OCI-LY3 (cell line): ENCODE measurements at regions not wholly inside any gene's neighbourhood (a gene's known extent, or its start where the extent isn't known, plus 50 kb on each side); places are given as distances from the start of the nearest gene placed in this dataset.

Source experiments
- H2AFZ ChIP-seq: fragments of 200-600, 300-600 bp; shearing (Covaris generic); 2 replicates; pipeline ENCODE4 v1.6.0; 2014; ENCODE audit warnings: antibody characterized with exemption, low read depth, low read length
- H3K27ac ChIP-seq: fragments of 200-600, 300-600 bp; sonication (generic); 2 replicates; pipeline ENCODE4 v1.5.1; 2014; ENCODE audit warnings: mild to moderate bottlenecking, low read length, moderate library complexity, mixed read lengths
- H3K27me3 ChIP-seq: fragments of 200-600, 300-600 bp; sonication (generic); 2 replicates; pipeline ENCODE4 v1.6.1; 2014; ENCODE audit warnings: low read depth, low read length, mixed read lengths
- H3K36me3 ChIP-seq: fragments of 200-600, 300-600 bp; sonication (generic); replicated peaks from 2 replicates; pipeline ENCODE3; 2014; ENCODE audit warnings: low read depth, low read length, mixed read lengths
- H3K4me1 ChIP-seq: fragments of 300-600, 200-600 bp; sonication (generic); 2 replicates; pipeline ENCODE4 v1.6.1; 2014; ENCODE audit warnings: low read length, mixed read lengths
- H3K4me2 ChIP-seq: fragments of 200-600, 300-600 bp; sonication (generic); 2 replicates; pipeline ENCODE4 v1.6.1; 2014; ENCODE audit warnings: low read length, mixed read lengths
- H3K4me3 ChIP-seq: fragments of 300-600, 200-600 bp; sonication (generic); 2 replicates; pipeline ENCODE4 v1.5.1; 2014; ENCODE audit warnings: antibody characterized with exemption, mild to moderate bottlenecking, low read length, moderate library complexity
- H3K79me2 ChIP-seq: fragments of 300-600, 200-600 bp; shearing (Covaris generic); 2 replicates; pipeline ENCODE4 v1.6.1; 2014; ENCODE audit warnings: mild to moderate bottlenecking, low read length, mixed read lengths
- H3K9ac ChIP-seq: fragments of 300-600, 200-600 bp; shearing (Covaris generic); 2 replicates; pipeline ENCODE4 v1.6.0; 2014; ENCODE audit warnings: mild to moderate bottlenecking, low read length, moderate library complexity
- H3K9me3 ChIP-seq: fragments of 200-600, 300-600 bp; shearing (Covaris generic); 2 replicates; pipeline ENCODE4 v1.6.1; 2014; ENCODE audit warnings: low read length, mixed read lengths; ENCODE audit not compliant: insufficient read depth
- H4K20me1 ChIP-seq: fragments of 200-600, 300-600 bp; sonication (generic); 2 replicates; pipeline ENCODE4 v1.6.1; 2016; ENCODE audit warnings: low read length, mixed read lengths; ENCODE audit not compliant: insufficient read depth
- EZH2phosphoT487 ChIP-seq: fragments of 200-600 bp; shearing (Covaris generic); IDR thresholded peaks from 2 replicates; pipeline ENCODE4 v1.6.1; 2018; ENCODE audit warnings: antibody characterized with exemption, mixed run types, low read depth
- TF ChIP-seq, protein P1 (sequence below): fragments of 200-600, 300-600 bp; sonication (generic); IDR thresholded peaks from 2 replicates; pipeline ENCODE4 v1.5.1; 2014; ENCODE audit warnings: antibody characterized with exemption, low read length, low read depth

DNA sequence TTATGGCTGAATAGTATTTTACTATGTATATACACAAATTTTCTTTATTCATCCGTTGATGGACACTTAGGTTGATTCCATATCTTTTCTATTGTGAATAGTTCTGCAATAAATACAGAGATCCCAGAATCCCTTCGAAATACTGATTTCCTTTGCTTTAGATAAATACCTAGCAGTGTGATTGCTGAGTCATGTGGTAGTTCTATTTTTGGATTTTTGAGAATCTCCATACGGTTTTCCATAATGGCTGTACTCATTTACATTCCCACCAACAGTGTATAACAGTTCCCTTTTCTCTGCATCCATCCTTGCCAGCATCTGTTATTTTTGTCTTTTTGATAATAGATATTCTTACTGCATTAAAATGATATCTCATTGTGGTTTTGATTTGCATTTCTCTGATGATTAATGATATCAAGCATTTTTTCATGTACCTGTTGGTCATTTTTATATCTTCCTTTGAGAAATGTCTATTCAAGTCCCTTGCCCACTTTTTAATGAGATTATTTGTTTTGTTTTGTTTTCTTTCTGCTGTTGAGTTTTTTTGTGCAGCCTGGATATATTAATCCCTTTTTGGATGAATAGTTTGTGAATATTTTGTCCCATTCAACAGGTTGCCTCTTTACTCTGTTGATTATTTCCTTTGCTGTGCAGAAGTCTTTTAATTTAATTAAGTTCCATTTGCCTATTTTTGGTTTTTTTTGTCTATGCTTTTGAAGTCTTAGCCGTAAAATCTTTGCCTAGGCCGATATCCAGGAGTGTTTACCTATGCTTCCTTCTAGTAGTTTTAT is 466.7 kb upstream of the TENM3 start:
- Histone ChIP-seq H2AFZ (no peak overlapping the region), H3K4me1 (no peaks in the 10 kb centered on the region), H4K20me1 (no peaks in the 10 kb centered on the region), H3K36me3 (no peaks in the 10 kb centered on the region), H3K4me3 (no peak overlapping the region), H3K27me3 (no peaks in the 10 kb centered on the region), H3K9ac (no peak overlapping the region), H3K9me3 (no peaks in the 10 kb centered on the region), H3K4me2 (no peak overlapping the region), H3K79me2 (no peaks in the 10 kb centered on the region), H3K27ac (no peak overlapping the region)
- TF ChIP-seq, protein P1, sequence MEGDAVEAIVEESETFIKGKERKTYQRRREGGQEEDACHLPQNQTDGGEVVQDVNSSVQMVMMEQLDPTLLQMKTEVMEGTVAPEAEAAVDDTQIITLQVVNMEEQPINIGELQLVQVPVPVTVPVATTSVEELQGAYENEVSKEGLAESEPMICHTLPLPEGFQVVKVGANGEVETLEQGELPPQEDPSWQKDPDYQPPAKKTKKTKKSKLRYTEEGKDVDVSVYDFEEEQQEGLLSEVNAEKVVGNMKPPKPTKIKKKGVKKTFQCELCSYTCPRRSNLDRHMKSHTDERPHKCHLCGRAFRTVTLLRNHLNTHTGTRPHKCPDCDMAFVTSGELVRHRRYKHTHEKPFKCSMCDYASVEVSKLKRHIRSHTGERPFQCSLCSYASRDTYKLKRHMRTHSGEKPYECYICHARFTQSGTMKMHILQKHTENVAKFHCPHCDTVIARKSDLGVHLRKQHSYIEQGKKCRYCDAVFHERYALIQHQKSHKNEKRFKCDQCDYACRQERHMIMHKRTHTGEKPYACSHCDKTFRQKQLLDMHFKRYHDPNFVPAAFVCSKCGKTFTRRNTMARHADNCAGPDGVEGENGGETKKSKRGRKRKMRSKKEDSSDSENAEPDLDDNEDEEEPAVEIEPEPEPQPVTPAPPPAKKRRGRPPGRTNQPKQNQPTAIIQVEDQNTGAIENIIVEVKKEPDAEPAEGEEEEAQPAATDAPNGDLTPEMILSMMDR = no peak
- no peak for TF ChIP-seq EZH2phosphoT487

- Histone ChIP-seq H3K27me3 (no peaks in the 10 kb centered on the region), H3K27ac (no peak overlapping the region), H3K4me2 (no peak overlapping the region), H3K79me2 (no peaks in the 10 kb centered on the region), H3K4me1 (no peaks in the 10 kb centered on the region), H3K9me3 (no peaks in the 10 kb centered on the region), H2AFZ (no peak overlapping the region), H3K4me3 (no peak overlapping the region), H3K9ac (no peak overlapping the region), H4K20me1 (no peaks in the 10 kb centered on the region), H3K36me3 (no peaks in the 10 kb centered on the region)
- no peak for TF ChIP-seq EZH2phosphoT487
- TF ChIP-seq, protein P1 = no peak
Measured at GRCh38 chr4:181777518-181777917, 465.7 kb upstream of the TENM3 start.

DNA sequence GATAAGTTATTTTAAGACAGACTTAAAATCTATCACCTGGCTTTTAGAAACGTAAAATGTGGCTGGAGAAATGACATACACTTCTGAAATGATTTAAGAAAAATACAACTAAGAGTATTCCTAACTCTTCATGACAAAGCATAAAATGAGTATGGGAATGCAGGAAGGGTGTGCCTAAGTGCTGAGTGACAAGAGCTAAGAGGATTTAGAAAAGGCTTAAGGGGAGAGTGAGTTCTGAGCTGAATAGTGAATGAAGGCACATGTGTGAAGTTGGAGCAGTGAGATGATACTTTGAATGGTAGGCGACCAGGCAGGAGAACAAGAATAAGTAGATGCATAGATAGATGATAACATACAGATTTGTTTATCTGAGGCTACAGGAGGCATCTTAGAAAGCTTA is 458.3 kb upstream of the TENM3 start:
- H3K9me3 ChIP-seq = no peaks in the 10 kb centered on the region
- no peak overlapping the region for H3K4me3 ChIP-seq
- no peak overlapping the region for H3K4me2 ChIP-seq
- no peak for TF ChIP-seq EZH2phosphoT487
- TF ChIP-seq, protein P1 = no peak
- no peaks in the 10 kb centered on the region for H3K27me3 ChIP-seq
- no peak overlapping the region for H3K27ac ChIP-seq
- no peak overlapping the region for H2AFZ ChIP-seq
- H3K4me1 ChIP-seq = no peaks in the 10 kb centered on the region
- H3K79me2 ChIP-seq = no peaks in the 10 kb centered on the region
- H3K36me3 ChIP-seq = no peaks in the 10 kb centered on the region
- no peaks in the 10 kb centered on the region for H4K20me1 ChIP-seq
- no peak overlapping the region for H3K9ac ChIP-seq

- TF ChIP-seq EZH2phosphoT487 = no peak
- TF ChIP-seq, protein P1 = no peak
- H3K4me2 ChIP-seq = no peak overlapping the region
- no peak overlapping the region for H3K9ac ChIP-seq
- H3K4me3 ChIP-seq = no peak overlapping the region
- no peak overlapping the region for H2AFZ ChIP-seq
- H3K79me2 ChIP-seq = no peaks in the 10 kb centered on the region
- H3K36me3 ChIP-seq = no peaks in the 10 kb centered on the region
- no peaks in the 10 kb centered on the region for H3K4me1 ChIP-seq
- H4K20me1 ChIP-seq = no peaks in the 10 kb centered on the region
- H3K27ac ChIP-seq = no peak overlapping the region
- H3K9me3 ChIP-seq = peaks cover 8% of the 10 kb centered on the region
- no peaks in the 10 kb centered on the region for H3K27me3 ChIP-seq
Measured at GRCh38 chr4:181792641-181793040, 450.6 kb upstream of the TENM3 start.
